Neural crest cell (in vitro differentiated cells): ENCODE measurements at regions not wholly inside any gene's neighbourhood (a gene's known extent, or its start where the extent isn't known, plus 50 kb on each side); places are given as distances from the start of the nearest gene placed in this dataset.

Source experiments
- DNase-seq: peaks from one replicate; pipeline ENCODE4 v3.0.0; 2021; ENCODE audit warnings: low read depth, mixed read lengths, low spot score
- H3K27ac Mint-ChIP-seq: one replicate; pipeline ENCODE4 v1.8.0; 2021; ENCODE audit warnings: mild to moderate bottlenecking, mixed read lengths; ENCODE audit not compliant: unreplicated experiment
- H3K27me3 Mint-ChIP-seq: 2 replicates; pipeline ENCODE4 v1.8.0; 2021; ENCODE audit warnings: low read depth, mild to moderate bottlenecking, mixed read lengths
- H3K36me3 Mint-ChIP-seq: 2 replicates; pipeline ENCODE4 v1.8.0; 2021; ENCODE audit warnings: low read depth, mild to moderate bottlenecking, mixed read lengths
- H3K4me1 Mint-ChIP-seq: 2 replicates; pipeline ENCODE4 v1.8.0; 2021; ENCODE audit warnings: mixed read lengths
- H3K4me3 Mint-ChIP-seq: one replicate; pipeline ENCODE4 v1.8.0; 2021; ENCODE audit warnings: mild to moderate bottlenecking, mixed read lengths
- H3K9me3 Mint-ChIP-seq: 2 replicates; pipeline ENCODE4 v1.8.0; 2021; ENCODE audit warnings: mixed read lengths
- CTCF ChIP-seq: fragments of 200-600 bp; sonication (generic); conservative IDR thresholded peaks from 2 replicates; pipeline ENCODE4 v1.5.0; 2021; ENCODE audit warnings: antibody characterized with exemption, mild to moderate bottlenecking

DNA sequence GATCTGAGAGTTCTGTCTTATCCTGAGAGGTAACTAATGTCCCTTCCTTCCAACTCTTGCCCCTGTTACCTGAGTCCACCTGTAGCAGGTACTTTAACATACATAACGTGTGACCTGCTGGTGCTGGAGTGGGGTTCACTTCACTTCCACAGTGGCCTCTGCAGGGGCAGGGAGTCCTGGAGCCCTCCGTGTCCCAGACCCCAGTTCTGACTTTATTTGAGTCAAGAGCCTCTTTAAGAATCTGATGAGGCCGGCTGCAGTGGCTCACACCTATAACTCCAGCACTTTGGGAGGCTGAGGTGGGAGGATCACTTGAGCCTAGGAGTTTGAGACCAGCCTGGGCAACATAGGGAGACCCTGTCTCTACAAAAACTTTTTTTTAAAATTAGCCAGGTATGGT lies 117.0 kb upstream of the RET start:
- Mint-ChIP-seq H3K36me3 (no peaks in the 10 kb centered on the region), H3K4me1 (no peaks in the 10 kb centered on the region), H3K27ac (no peak overlapping the region), H3K27me3 (no peaks in the 10 kb centered on the region), H3K9me3 (no peaks in the 10 kb centered on the region), H3K4me3 (no peak overlapping the region)
- TF ChIP-seq CTCF, result no peak
- no peak for DNase-seq

- no peak for DNase-seq
- H3K27ac Mint-ChIP-seq, result no peak overlapping the region
- no peak overlapping the region for H3K4me3 Mint-ChIP-seq
These were observed 116.3 kb upstream of the RET start for GRCh38 chr10:42960491-42960990.

GRCh38 chr10:42960991-42961795 lies 115.7 kb upstream of the RET start:
- TF ChIP-seq CTCF, result no peak
- Mint-ChIP-seq H3K4me3 (no peak overlapping the region), H3K4me1 (no peaks in the 10 kb centered on the region), H3K27ac (no peak overlapping the region), H3K36me3 (no peaks in the 10 kb centered on the region), H3K27me3 (no peaks in the 10 kb centered on the region), H3K9me3 (no peaks in the 10 kb centered on the region)
- no peak for DNase-seq

More at GRCh38 chr10:42960491-42960990, 116.3 kb upstream of the RET start:
- TF ChIP-seq CTCF, result no peak
- no peaks in the 10 kb centered on the region for H3K36me3 Mint-ChIP-seq
- H3K9me3 Mint-ChIP-seq, result no peaks in the 10 kb centered on the region
- H3K4me1 Mint-ChIP-seq, result no peaks in the 10 kb centered on the region
- no peaks in the 10 kb centered on the region for H3K27me3 Mint-ChIP-seq

- DNase-seq, result no peak
- no peaks in the 10 kb centered on the region for H3K4me1 Mint-ChIP-seq
- H3K27me3 Mint-ChIP-seq, result no peaks in the 10 kb centered on the region
- H3K36me3 Mint-ChIP-seq, result no peaks in the 10 kb centered on the region
- H3K4me3 Mint-ChIP-seq, result no peak overlapping the region
- no peaks in the 10 kb centered on the region for H3K9me3 Mint-ChIP-seq
- H3K27ac Mint-ChIP-seq, result no peak overlapping the region
- no peak for TF ChIP-seq CTCF
These were observed 115.1 kb upstream of the RET start for GRCh38 chr10:42961796-42962109.

GRCh38 chr10:42962110-42962901 lies 114.6 kb upstream of the RET start:
- TF ChIP-seq CTCF, result no peak
- DNase-seq, result no peak
- Mint-ChIP-seq H3K27me3 (no peaks in the 10 kb centered on the region), H3K4me1 (no peaks in the 10 kb centered on the region), H3K4me3 (no peak overlapping the region), H3K36me3 (no peaks in the 10 kb centered on the region), H3K9me3 (no peaks in the 10 kb centered on the region), H3K27ac (no peak overlapping the region)
